MV-4-11 (cell line): ENCODE measurements at regions not wholly inside any gene's neighbourhood (a gene's known extent, or its start where the extent isn't known, plus 50 kb on each side); places are given as distances from the start of the nearest gene placed in this dataset.
"Not testable (repeated sequence)": the region's sequence is repeated elsewhere in the genome, so short reads cannot be mapped to it uniquely, and the experiment has no call there.

ENCODE experiments used
- DNase-seq: peaks from one replicate; lab custom pipeline; 2025; lab: John Stamatoyannopoulos, UW

DNA sequence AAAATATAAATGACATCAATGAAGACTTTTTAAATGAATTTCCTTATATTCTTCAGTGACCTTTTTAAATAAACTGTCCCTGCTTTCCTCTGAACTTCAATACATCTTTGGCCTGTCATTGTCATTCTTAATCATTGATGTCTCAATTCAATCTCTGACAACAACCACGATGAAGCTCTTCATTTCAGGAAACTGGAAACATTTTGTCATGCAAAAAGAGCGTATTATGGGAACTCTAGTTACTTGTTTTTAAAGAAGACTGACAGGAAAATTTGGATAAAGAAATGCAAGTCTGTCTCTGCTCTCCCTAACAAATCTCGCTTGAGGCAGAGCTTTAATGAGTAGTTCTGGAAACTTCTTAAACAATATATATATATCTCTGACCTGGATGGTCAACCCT lies 535.8 kb upstream of the ADGRL2 start:
- no peak for DNase-seq

DNA sequence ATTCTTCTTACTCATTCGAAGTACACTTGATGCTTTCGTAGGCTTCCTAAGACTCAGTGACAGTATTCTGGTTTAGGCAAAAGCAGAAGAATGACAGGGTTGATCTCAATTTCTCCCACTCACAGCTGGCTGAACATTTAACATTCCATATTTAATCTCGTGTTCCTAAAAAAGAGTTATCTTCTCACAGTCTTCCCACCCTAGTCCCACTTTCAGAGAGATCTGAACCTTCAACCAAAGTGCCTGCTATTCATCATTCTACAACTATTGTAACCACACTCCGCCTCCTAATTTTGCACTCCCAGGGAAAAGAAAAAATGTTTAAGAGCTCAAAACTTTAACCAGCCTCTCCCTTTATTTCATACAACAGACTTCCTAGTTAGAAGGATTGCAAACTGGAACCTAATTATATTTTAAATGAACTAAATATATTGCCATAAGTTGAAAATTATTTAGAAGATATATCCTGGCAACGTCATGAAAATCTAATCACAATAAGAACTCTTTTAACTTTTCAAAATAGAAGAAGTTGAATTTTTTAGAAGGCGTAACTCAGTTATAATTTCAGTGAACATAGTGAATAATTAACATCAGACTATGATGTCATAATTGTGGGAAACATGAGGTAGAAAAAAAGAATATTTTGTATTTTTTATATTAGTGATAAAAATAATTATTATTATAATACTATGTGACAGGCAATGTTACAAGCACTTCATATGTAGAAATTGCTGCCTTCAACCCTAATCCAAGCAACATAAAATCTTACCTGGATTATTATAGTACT lies 540.9 kb upstream of the ADGRL2 start:
- DNase-seq = no peak

DNA sequence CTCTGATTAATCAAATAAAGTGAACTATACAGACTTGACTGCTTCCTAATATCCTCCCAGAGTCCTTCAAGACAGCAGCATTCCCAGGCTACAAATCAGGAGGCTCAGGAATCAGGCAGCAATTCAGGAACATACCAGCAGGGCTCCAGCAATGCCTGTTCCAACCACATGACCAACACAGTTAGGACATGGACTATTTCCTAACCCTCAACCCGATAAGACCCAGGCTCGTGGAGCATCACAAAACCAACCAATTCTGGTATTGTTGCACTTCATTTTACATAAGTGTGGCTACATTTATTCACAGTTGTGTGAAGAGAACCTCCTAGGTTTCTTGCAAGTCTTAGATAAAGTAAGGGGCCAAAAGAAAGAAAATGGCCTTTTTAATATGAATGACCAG lies 546.2 kb upstream of the ADGRL2 start:
- no peak for DNase-seq

DNA sequence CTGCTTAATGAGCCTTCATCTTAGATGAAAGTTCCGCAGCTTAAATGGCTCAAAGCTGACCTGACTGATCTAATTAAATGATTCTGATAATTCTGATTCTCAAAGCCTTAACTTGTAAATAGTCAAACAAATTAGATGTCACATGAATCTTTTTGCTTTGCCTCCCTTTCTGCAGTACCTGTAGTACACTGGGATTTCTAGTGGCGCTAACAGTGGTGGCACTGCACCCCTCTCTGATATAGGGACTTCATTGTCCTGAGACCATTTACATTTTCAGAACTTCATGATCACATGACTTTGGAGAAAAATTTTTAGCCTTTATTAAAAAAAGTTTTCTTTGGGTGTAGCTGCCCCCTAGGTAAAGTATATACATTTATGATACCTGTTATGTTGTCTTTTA lies 546.7 kb upstream of the ADGRL2 start:
- no peak for DNase-seq

DNA sequence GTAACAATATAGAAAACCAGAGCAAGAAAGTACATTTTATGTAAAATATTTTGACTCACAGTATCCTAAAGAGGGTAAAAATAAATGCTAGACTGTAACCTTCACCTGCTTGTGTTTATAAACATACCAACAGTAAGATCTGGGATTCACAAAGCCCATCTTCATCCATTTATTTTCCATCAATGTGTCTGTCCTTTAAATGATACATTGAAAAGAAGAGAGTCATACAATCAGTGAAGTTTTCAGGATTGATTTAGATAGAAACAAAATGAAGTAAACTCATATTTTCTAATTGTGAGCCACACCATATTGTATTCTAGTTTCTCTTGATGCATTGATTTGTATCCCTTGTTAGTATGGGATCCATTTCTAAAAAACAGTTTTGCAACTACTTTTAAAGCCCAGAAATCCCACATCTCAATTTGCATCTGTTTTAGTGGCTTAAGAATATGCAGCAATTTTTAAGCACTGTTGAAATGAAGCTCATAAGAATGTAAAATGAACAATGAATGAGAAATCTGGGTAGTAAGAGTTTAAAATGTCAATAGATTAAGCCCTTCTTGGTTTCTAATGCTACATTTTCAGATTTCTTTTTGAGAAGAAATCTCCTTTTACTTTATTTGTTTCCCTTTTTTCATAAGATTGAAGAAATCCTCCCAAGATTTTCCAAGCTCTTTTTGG lies 548.1 kb upstream of the ADGRL2 start:
- DNase-seq = no peak

DNA sequence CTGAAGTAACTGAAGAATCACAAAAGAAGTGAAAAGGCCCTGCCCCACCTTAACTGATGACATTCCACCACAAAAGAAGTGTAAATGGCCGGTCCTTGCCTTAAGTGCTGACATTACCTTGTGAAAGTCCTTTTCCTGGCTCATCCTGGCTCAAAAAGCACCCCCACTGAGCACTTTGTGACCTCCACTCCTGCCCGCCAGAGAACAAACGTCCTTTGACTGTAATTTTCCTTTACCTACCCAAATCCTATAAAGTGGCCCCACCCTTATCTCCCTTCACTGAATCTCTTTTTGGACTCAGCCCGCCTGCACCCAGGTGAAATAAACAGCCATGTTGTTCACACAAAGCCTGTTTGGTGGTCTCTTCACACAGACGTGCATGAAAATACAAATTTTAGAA lies 549.9 kb upstream of the ADGRL2 start:
- DNase-seq = not testable (repeated sequence)

DNA sequence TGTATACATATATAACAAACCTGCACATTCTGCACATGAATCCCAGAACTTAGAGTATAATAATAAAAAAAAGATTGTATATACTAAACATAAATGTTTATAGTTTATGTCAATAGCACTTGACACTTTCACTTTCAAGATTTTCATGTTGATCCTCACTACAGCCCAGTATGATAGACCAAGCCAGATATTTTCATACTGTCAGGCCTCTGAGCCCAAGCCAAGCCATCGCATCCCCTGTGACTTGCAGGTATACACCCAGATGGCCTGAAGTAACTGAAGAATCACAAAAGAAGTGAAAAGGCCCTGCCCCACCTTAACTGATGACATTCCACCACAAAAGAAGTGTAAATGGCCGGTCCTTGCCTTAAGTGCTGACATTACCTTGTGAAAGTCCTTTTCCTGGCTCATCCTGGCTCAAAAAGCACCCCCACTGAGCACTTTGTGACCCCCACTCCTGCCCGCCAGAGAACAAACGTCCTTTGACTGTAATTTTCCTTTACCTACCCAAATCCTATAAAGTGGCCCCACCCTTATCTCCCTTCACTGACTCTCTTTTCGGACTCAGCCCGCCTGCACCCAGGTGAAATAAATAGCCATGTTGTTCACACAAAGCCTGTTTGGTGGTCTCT lies 555.5 kb upstream of the ADGRL2 start:
- DNase-seq = not testable (repeated sequence)

DNA sequence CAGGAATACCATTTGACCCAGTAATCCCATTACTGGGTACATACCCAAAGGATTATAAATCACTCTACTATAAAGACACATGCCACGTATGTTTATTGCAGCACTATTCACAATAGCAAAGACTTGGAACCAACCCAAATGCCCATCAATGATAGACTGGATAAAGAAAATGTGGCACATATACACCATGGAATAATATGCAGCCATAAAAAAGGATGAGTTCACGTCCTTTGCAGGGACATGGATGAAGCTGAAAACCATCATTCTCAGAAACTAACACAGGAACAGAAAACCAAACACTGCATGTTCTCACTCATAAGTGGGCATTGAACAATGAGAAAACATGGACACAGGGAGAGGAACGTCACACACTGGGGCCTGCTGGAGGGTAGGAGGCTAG lies 556.1 kb upstream of the ADGRL2 start:
- DNase-seq = not testable (repeated sequence)

DNA sequence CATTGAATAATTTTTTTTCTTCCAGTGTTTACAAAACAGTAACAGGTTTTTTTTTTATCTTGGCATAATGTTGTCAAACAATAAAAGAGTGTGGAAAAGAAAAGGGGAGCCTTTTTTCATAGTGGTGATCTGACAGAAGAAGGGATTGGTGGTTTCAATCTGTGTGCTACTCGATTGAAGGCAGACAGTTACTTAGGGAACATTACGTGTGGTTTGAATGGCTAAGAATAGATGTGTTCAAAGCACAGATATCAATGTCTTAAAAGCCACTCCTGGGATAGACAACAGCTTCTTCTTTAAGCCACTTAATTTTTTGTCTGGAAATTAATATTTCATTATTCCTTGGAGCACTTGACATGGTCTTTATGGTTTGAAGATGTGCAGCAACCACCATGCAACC lies 558.6 kb upstream of the ADGRL2 start:
- no peak for DNase-seq

DNA sequence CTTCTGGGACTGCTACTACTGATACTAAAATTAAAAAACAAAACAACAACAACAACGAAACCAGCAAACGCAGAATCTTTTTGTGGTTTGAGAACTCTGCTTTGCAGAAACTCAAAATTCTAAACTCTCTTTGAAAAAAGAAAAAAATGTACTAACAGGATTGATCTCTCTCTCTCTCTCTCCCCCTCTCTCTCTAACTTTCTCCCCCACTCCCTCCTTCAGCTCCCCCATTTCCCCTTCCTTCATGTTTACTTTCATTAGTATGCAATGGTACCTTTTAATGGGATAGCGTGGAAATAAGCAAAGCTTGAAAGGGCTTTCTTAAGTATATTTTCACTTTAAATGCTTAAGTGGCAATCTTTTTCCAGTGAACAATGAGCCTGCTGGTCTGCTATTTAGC lies 562.6 kb upstream of the ADGRL2 start:
- no peak for DNase-seq

DNA sequence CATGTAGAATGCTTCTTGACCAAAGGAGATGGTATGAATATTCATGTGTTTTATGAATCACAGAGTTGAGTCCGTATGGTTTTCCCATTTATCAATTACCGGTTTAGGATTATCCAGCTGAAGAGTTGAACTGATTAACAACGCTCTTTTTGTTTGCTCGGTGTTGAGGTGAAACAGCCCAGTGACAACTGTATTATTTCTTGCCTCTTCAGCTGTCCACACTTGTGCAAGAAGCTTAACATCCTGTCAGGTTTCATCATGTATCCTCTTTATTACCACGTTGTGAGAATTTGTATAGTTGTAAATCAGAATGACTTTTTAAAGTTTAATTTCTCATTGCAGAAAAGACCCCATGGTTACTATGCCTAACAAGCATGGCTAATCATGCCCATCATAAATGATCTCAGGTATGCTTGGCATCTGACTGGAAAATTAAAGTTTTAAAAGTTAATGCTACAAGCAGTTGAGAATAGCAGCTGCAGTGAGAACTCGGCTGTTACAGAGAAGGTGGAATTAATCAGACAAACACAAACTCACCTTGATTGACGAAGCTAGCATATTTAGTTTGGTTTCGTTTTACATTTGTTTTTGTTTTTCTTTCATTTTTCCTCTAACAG lies 563.2 kb upstream of the ADGRL2 start:
- DNase-seq = no peak

DNA sequence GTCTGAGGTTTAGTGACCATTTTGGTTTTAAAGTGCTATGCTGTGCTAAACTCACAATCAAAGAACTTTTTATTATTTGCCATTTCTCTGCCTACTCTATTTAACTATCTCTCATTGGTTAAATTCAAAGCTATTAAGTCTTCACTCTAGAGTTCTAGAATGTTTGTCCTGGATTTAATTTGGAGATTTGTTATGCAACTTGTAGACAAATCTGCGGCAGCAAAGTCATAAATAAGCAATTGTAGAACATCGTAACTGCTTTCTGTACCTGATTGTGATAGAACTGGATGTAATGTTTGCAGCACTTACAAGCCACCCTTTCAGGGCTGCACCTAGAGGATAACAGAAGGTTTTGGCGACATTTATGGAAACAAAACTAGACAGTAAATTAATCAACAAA lies 566.5 kb upstream of the ADGRL2 start:
- DNase-seq = no peak

DNA sequence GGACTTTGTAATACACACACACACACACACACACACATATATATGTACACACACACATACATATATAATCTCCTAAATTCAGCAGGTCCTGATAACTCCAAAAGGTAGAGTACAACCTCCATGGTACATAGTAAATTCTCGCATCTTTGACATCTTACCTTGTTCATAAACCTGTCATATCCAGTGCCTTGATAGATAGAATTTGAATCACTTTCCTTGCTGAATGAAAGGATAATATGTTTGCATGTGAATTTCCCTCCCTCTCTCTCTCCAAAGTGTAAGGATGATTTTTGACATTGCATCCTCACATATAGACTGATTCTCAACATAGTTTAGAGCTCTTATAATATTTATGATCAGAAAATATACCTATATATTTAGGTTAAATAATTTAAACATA lies 567.1 kb upstream of the ADGRL2 start:
- DNase-seq = no peak

DNA sequence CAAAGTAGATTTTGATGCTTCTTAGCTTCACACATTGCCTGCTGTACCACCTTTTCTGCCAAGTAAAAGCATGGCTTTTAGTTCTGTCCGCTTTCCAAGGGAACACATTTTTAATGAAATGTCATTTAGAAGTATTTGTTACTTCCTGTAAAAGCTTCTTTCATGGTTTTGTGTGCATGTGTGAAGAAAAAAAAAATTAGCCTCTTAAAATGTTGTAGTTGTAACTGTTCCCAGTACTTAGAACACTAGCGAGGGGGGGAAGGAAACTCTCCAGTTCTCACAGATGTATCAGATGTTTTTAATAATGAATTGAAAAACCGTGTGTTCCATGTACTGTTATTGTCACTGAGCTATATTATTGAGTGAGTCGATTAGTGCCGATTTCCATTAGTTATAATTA lies 568.3 kb upstream of the ADGRL2 start:
- DNase-seq = no peak

DNA sequence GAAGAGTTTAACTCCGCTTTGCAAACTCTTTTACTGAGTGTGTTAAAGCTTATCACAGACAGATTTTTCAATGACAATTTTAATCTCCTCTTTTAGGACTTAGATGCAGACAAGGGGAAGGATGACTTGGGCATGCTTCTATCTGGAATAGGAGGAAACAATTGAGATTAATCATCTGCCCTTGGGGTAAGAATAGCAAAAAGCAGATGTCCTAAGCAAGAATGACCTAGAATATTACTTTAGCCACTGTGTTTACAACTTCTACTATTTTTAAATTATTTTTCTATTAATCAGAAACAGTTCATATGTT lies 569.0 kb upstream of the ADGRL2 start:
- no peak for DNase-seq

DNA sequence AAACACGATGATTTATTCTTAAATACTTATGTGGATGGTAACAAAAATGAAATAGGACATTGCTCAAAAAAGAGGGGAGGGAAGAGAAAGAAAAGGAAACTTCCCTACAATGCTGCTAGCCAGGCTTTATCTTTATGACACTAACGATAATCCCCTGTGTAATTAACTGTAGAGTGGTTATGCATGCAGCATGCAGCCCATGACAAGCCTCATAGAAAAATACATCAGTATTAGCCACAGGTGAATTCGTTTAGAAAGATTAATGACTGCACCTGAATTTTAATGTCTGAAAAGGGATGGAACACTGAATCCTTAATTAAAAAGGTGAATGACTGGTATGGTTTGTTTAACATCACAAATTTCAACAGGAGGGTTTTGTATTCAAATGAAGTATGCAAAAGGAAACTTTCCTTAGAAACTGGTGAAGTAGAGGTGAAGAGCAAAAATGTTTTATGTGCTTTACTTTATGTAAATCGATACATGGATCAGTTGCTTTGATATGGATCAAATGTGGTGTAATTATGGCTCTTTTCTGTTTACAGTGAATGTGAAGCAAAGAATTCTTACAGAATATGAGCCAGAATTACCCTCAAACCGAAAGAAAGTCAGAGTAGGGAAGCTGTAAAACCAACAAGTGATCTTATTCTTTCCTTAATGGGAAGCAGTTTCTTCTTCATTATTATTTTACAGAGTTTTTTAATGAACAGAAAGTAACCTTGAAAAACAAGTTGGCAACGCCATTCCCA lies 569.6 kb upstream of the ADGRL2 start:
- DNase-seq = no peak

DNA sequence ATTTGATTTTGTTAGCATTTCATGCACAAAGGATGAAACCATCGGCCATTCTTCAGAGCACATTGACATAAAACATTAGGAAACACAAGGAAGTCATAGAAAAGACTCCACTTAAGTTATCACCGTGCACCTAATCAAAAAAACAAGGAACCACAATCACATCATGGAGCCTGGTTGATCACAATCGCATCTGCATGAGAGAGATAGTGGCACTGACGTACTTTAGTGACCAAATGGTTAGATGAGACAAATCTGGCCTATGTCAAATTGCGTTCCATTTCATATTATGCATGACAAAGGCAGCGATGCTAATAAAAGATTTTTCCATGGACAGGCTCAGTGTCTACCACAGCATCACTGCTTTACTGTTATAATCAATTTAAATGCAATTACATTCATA lies 571.8 kb upstream of the ADGRL2 start:
- no peak for DNase-seq

DNA sequence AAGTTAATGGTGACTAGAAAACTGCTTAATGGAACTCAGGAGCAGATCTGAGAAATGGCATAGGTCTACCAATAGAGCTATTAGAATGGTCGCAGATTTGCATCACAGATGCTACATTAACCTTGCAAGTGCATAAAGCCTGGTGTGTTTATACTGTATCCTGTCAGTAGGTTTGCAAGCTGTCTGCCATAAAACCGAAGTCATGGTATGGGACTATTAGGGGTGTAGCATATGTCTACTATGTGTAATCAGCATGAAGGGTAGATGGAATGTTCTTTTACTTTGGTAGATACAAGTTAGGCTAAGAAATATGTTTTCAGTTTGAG lies 574.2 kb upstream of the ADGRL2 start:
- DNase-seq = no peak

DNA sequence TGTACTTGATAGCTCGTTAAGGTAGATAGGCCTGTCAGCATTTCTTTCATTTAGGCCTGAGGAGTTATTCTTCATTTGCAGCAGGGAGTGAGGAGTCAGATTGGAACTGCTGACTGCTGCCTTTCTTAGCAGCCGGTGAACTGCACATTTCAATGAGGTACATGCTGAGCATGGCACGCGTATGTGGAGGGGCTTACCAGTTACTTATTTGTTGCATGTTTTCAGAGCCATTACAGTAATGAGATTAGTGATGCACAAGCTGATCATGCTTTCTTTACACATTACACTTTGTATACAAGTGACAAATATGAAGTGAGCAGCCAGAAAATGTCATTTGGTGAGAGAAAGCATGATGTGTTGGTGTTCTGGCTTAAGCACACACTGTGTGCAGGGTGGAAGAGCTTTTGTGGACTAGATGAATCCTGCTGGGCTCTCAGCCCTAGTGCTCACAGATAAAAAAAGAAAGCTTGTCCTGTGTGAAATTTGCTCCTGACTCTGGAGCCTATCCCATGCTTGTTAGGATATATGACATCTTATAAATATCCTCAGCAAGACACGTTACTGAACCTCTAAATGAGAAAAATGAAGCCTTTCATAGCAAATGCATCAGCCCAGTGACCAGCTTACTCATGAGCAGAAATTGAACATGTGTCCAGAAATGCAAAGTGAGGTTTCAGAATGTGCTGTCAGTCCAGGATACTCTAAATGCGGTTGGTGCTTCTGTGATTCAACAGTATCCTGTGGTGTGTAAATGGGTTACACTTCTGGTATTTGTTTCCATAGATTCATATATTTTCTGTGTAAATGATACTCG lies 574.7 kb upstream of the ADGRL2 start:
- DNase-seq = no peak

DNA sequence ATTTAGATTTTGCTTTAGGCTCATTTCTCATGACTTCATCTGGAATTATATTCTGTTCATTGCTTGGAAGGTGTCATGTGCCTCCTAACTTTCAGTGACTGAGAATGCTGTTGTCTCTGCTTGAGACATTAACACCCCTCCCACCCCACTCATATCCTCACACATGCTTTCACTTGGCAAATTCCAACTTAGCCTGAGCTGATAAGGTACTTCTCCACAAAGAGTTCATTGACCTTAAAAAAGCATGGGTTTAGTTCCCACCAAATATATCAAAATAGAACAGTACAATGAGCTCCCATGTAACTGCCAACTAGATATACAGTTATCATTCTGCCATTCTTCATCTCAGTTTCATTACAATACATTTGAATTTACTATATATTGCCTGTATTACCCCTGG lies 576.5 kb upstream of the ADGRL2 start:
- no peak for DNase-seq

DNA sequence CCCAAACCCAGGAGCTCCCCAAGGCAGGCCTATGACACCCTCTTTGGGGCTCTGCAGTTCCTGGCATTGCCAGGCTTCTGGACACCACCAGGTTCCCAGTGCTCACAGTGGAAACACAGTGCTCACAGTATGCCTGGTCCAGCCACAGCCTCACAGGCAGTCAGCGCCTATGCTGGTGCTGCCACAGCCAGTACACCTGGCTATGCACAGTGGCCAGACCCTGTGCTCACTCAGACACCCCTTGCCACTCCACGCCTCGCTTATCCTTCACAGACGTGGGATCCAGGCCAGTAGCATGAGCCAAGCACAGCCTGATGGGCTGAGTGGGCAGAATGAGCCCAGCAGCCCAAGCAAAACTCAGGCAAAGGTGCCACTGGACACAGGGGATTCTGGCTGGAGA lies 579.2 kb upstream of the ADGRL2 start:
- no peak for DNase-seq

DNA sequence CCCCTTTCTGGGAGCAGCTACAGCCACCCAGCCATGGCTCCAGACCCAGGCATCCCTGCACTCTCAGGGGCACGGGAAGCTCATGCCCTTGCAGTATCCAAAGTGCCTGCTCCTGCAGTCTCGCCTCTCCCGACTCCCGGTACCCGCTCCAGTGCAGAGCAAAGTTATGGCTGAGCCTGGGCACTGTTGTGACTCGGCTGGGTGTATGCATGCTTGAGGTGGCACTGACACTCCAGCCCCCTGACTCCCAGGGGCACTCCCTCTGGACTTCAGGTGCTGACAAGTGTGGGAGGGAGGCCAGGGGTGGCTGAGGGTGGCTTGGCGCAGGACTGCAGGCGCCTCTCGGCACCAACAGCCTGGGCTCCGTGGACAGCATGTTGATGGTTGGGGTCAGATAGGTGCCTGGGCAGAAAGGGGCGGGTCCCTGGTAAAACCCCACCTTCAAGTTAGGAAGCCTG lies 580.1 kb upstream of the ADGRL2 start:
- no peak for DNase-seq
